ENCODE measurements at regions not wholly inside any gene's neighbourhood (a gene's known extent, or its start where the extent isn't known, plus 50 kb on each side); places are given as distances from the start of the nearest gene placed in this dataset.

DNA sequence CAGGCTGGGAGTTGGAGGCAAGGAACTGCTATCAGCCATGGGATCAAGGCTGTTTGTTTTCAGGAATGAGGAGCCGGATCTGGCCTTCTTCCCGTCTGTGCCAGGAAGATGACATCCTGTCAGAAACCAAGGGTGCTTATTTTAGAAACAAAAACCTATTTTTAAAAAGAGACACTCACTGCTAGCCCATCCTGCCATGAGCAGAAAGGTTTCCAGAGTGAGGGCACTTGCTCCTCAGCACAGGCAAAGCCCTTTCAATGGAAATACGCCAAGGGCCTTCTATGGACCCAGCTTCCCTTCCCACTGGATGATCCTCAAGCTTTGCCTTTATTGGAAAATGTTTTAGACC lies 132.6 kb upstream of the FSTL4 start:
- TF ChIP-seq, protein P1, sequence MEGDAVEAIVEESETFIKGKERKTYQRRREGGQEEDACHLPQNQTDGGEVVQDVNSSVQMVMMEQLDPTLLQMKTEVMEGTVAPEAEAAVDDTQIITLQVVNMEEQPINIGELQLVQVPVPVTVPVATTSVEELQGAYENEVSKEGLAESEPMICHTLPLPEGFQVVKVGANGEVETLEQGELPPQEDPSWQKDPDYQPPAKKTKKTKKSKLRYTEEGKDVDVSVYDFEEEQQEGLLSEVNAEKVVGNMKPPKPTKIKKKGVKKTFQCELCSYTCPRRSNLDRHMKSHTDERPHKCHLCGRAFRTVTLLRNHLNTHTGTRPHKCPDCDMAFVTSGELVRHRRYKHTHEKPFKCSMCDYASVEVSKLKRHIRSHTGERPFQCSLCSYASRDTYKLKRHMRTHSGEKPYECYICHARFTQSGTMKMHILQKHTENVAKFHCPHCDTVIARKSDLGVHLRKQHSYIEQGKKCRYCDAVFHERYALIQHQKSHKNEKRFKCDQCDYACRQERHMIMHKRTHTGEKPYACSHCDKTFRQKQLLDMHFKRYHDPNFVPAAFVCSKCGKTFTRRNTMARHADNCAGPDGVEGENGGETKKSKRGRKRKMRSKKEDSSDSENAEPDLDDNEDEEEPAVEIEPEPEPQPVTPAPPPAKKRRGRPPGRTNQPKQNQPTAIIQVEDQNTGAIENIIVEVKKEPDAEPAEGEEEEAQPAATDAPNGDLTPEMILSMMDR (conservative IDR thresholded peaks at IDR 0.05; ENCODE audit: low read length), result no peak
- TF ChIP-seq EZH2phosphoT487 (IDR thresholded peaks at IDR 0.05; ENCODE audit: borderline replicate concordance, low read depth, low read length), result no peak

All from OCI-LY7 (cell line).